Putamen (tissue), 1 donor: ENCODE measurements at regions not wholly inside any gene's neighbourhood (a gene's known extent, or its start where the extent isn't known, plus 50 kb on each side); places are given as distances from the start of the nearest gene placed in this dataset.
"Not testable (repeated sequence)": the region's sequence is repeated elsewhere in the genome, so short reads cannot be mapped to it uniquely, and the experiment has no call there.

Experiments used
- DNase-seq: peaks from one replicate; pipeline ENCODE4 v3.0.0-alpha.2; 2016; ENCODE audit warnings: low spot score

DNA sequence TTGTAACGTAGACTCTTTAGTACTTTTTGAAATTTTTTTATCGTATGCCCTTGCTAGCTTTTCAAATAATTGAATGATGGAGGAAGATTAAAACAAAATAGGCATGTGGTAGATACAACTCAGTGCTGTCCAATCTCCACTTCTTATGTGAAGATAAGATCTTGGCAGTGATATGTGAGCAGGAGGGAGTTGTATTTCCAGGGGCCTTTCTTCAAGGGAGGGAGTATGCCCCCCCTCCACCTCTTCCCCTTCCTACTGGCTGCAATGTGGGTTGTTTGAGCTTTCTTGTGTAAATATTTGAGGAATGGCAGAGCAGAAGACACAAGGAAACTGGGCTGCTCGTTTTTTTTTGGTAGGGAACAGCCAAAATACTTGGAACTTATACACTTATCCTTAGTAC lies 374.9 kb downstream of the PSAT1 start:
- no peak for DNase-seq

- no peak for DNase-seq
Measured at GRCh38 chr9:78674874-78675273, 377.9 kb downstream of the PSAT1 start.

DNA sequence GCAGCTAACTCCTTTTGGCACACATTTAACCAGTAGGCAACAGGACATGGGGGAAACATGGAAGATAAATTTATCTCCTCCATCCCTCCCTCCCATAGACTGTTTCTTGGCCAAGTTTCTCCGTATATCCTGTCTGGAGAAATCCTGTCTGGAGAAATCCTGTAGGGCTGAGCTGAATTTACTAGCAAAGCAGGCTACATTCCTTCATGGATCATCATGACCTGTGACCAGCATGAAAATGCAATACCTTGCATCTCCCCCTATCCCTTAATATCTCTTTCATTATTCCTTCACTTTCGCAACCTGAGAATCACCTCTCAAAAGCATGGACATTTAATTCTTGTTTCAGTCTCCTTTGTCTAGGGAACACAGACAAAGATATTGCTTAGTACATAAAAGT lies 379.1 kb downstream of the PSAT1 start:
- DNase-seq, result no peak

GRCh38 chr9:78676623-78677022 lies 379.7 kb downstream of the PSAT1 start:
- no peak for DNase-seq

GRCh38 chr9:78677326-78677725 lies 380.4 kb downstream of the PSAT1 start:
- DNase-seq, result no peak

DNA sequence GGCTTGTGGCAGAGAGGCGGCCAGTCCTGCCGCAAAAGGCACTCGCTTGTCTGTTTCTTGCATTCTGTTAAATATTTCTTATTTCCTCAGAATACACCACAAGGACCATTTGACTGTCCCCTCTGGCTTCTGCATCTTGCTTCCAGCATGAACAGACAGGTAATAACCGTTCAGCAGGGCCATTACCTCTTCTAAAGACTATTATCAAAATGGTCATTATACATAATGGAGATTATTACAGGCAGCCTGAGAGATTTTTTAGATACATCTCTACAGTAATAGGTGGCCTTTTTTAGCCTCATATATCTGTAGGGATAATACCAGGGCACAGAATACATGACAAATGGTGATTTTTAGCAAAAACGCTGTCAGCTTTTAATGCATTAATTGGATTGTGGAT lies 382.0 kb downstream of the PSAT1 start:
- no peak for DNase-seq

- no peak for DNase-seq
Measured at GRCh38 chr9:78680196-78680595, 383.3 kb downstream of the PSAT1 start.

GRCh38 chr9:78682216-78682615 lies 385.3 kb downstream of the PSAT1 start:
- no peak for DNase-seq

DNA sequence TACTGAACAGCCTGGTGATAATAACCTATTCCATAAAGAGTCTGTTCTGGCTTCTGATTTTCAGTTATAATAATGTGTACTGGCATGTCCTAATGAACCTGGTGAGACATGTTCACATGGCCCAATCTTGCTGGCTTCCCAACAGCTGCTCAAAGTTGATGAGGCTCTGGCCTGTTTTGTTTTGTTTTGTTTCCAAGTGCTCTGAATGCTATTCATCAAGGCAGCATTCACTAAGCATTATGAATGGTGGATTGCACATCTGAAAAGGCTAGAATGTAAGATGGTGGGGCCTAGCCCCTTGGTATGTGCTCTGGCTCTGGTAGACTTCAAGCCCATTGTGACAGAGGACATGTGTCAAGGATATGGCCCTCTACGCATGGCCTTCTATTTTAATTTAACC lies 388.5 kb downstream of the PSAT1 start:
- no peak for DNase-seq

- DNase-seq, result no peak
Measured at GRCh38 chr9:78688796-78689195, 391.9 kb downstream of the PSAT1 start.

DNA sequence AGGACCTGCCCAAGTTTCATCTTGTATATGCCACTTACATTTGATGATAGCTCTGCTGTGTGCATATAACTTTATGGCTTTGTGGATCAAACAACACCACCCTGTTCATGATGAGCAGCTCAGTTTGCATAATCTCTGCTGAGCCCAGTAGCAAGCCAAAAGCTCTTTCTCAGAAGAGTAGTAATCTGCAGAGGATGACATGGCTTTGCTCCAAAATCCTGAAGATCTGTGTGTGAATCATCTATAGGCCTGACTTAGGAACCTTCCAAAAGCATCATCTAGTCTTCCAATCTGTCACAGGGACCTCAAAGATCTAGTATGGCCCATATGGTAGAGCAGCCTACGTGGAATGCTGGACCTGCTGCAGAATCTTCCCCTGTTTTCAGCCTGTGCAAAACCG lies 394.6 kb downstream of the PSAT1 start:
- DNase-seq, result no peak

GRCh38 chr9:78692871-78693270 lies 395.9 kb downstream of the PSAT1 start:
- no peak for DNase-seq

DNA sequence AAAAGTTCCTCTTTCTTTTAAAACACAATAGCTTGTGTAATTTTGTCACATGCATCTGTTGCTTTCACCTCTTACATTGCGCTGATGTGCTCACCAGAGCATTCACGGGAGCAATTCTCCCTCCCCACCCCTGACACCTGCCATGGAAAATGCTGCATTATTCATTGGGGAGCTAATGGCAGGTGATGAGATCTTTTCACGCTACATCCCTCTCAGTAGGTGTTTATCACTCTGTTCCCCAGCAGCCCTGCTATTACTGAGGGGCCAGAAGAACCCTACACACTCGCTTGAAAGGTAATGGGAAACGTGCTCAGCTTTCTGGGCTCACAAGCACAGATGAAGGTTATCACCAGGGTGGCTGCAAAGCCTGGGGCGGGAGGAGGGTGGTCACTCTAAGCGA lies 398.0 kb downstream of the PSAT1 start:
- DNase-seq, result peak; percentile 32

GRCh38 chr9:78695519-78695918 lies 398.6 kb downstream of the PSAT1 start:
- DNase-seq, result peak; percentile 65

- DNase-seq, result no peak
Measured at GRCh38 chr9:78697618-78698017, 400.7 kb downstream of the PSAT1 start.

- no peak for DNase-seq
Measured at GRCh38 chr9:78698371-78698770, 401.4 kb downstream of the PSAT1 start.

- DNase-seq, result not testable (repeated sequence)
Measured at GRCh38 chr9:78699217-78699616, 402.3 kb downstream of the PSAT1 start.

GRCh38 chr9:78704153-78704552 lies 407.2 kb downstream of the PSAT1 start:
- not testable (repeated sequence) for DNase-seq

DNA sequence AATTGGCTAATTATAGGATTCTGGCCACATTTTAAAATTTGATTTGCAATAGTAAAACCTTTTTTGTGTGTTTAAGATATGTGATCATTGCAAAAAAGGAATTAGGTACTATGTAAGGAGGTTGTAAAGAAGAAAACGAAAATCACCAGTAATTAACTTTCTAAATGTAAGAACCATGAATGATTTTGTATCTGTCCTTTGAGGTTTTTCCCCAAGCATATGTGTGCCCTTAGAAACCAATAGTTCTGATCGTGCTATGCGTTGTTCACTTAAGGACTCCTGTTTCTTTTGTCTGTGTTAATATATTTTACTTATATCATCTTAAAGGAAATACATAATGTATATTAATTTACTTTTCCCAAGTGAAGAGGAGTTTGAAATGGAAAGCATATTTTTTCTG lies 410.2 kb downstream of the PSAT1 start:
- no peak for DNase-seq

DNA sequence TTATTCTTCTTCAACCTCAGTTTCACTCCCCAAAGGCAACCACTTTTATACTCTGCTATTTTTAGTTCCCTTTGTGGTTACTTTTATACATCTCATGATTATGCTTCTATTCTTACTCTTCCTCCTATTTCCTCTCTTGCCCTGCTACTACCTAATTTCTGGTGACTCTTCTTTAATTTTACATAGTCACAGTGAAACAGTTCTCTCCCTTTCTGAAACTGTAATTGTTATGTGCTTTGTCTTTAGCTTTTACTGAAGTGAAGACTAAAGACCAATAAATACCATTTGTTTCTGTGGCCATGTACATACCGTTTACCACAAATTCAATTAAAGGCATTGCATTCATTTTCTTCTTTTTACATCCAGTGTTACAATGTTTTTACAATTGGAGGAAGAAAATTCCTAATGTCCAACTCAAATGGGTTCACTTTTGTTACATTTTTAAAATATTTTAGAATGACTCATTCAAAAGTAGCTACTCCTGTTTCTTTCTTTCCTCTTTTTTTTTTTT lies 410.6 kb downstream of the PSAT1 start:
- DNase-seq, result no peak

GRCh38 chr9:78712903-78713613 lies 416.1 kb downstream of the PSAT1 start:
- DNase-seq, result no peak

DNA sequence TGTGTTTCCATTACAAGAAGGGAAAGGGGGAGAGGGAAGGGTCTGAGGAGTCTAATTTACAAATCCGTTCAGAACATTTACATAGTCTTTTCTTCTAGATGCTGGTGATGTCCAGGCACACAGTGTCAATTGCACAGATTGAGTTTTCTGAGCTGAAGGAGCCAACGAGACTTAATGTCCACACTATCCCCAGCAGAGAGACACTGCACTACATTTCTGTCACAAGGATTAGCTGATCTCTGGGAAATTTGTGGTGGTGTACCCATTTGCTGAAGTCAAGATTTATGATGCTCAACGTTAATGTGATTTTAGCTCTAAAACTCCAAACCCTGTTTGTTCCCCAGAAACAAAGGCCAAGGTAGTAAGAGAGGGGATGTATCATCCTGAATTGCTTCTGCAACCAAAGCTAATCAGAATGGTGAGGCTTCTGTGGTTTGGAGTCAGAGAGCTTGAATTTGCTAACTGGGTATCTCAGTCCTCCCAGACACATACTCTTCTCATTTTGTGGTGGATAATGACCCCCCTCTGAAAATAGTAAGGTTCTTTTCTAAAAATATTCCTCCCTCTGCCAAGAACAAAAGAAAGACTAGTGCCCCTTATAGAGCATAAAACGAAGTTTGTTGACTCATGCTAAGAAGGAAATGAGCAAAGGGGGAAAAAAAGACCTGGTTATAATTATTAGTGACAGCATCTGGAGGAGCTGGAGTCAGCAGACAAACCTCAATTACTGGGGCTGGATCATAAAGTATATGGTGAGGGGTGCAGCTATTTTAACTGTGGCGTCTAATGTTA lies 416.9 kb downstream of the PSAT1 start:
- no peak for DNase-seq

DNA sequence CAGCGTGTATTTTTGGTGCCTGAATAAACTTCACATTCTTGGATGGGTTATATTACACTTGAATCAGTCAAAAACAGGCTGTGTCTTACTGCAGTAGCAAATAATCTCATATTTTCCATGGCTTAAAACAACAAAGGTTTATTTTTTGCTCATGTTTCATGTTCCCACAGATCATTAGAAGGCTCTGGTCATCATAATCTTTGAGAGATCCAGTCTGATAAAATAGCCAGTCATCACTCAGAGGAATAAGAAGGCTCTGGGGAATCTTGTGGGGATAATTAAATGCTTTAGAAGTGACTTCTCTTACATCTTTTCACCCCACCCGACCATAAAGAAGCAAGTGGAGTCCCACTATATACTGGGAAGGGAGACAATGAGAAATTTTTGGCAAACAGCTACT lies 417.7 kb downstream of the PSAT1 start:
- no peak for DNase-seq
